HG03575 (cell line): ENCODE measurements at regions not wholly inside any gene's neighbourhood (a gene's known extent, or its start where the extent isn't known, plus 50 kb on each side); places are given as distances from the start of the nearest gene placed in this dataset.

Source experiments
- ATAC-seq: cut with Tn5 transposase; IDR thresholded peaks from one replicate; pipeline ENCODE4 v1.9.1; 2021; ENCODE audit not compliant: unreplicated experiment, insufficient number of reproducible peaks, low FRiP score; ENCODE audit errors: extremely low read depth

DNA sequence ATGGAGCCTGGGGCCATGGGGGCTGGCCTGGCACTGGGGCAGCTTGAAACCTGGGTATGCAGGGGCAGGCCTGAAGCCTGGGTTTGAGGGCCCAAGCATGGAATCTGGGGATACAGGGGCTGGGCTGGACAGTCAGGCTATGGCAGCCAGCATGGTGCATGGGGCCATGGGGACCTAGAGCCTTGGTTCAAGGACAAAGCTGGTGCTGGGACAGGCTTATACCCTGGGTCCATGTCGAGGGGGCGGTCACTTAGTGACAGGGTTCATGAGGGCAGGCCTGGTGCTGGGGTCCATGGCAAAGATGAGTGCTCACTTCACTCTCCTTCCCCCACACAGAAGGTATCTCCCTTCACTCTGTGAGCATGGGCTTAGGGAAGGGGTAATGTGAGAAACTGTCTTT, 116.2 kb downstream of the BBS10 start:
- ATAC-seq = no peak

DNA sequence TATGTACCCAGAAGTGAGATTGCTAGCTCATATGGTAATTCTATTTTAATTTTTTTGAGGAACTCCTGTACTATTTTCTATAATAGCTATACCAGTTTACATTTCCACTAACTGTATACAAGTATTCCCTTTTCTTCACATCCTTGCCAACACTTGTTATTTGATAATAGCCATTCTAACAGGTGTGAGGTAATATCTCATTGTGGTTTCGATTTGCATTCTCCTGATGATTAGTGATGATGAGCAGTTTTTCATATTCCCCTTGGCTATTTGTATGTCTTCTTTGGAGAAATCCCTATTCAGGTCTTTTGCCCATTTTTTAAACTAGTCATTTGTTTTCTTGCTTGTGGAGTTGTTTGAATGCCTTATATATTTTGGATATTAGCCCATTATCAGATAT, 121.3 kb downstream of the BBS10 start:
- no peak for ATAC-seq

DNA sequence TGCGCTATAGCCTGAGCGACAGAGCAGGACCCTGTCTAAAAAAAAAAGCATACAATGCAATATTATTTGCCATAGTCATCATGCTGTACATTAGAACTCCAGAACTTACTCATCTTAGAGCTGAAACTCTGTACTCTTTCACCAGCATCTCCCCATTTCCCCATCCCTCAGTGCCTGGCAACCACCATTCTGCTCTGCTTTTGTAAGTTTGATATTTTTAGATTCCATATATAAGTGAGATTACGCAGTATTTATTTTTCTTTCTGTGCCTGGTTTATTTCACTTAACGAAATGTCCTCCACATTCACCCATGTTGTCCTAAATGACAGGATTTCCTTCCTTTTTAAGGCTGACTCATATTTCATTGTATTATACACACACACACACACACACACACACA, 121.8 kb downstream of the BBS10 start:
- ATAC-seq = no peak

DNA sequence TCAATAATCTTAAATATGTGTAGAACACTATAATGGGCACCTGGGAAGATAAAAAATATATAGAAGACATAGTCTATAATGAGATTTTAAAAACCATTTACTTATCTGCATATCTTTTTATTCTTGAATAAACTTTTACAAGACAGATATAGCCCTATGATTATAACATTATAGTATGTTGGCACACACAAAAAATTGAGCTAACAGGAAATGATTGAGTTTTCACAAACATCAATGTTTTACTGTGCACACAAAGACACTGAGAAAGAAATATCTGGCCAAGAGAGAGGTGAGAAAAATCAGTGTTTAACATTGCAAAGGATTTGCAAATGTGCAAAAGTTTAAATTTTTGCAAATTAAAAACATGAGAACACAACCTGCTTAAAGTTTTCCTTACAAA, 124.3 kb downstream of the BBS10 start:
- no peak for ATAC-seq

DNA sequence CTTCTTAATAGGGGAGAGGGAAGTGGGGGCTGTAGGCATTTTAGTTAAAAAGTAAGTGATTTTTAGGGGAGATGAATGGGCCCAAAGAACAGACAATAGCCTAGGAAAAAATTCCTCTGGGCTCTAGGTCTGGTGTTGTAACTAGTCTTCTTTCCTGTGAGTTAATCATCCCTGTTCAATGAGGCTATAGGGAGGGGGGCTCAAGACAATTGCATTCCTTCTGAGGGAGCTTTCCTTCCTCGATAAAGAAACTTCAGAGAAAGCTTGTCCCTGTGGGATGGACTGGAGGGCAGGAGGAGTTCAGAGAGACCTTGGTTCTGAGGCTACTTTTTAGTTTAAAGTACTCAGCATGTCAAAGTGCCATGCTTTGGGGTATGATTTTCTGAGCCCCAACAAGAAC, 127.2 kb downstream of the BBS10 start:
- ATAC-seq = no peak

DNA sequence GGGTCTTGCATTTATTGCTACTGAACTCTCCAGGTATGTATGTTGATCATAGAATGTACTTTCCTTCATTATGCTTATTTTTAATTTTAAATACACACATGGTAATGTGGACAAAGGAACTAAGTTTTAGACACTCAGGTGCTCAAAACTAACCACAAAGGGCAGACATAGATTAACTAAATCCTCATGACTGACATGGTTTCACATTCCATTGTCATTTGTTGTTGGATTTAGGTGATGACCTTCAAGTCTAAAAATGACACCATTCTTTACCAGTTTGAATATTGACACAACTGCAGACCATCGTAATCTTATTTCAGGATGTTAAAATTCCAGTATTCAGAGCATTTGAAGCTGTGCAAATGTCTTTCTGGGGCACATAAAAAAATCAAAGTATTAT, 128.4 kb downstream of the BBS10 start:
- ATAC-seq = no peak

DNA sequence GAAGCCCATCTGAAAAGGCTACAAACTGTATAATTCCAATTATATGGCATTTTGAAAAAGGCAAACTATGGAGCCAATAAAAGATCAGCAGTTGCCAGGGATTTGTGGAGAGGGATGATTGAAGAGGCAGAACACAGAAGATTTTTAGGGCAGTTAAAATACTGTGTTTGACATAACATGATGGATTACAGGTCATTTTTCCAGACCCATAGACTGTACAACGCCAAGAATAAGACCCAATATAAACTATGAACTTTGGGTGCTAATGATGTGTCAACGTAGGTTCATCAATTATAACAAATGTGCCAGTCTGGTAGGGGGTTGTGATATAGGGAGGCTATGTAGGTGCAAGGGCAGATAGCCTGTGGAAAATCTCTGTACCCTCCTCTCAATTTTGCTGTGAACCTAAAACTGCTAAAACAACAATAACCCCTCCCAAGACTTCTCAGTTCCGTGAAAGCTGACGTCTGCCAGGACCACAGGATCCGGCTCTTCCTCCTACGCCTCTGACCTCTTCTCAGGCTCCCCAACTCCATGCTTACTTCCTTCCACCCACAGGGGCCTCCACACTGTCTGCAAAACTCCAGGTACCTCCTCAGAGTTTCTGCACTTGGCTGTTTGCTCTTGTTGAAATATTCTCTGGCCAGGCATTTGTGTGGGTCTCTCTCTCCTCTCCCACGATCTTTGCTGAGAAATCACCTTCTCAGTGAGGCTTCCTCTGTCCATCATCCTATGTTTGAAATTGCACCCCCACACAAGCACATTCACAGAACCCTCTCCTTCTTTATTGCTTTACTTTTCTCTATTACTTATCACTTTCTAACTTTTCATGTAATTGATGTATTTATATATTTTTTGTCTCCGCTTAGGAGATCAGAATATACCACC, 131.4 kb downstream of the BBS10 start:
- no peak for ATAC-seq

DNA sequence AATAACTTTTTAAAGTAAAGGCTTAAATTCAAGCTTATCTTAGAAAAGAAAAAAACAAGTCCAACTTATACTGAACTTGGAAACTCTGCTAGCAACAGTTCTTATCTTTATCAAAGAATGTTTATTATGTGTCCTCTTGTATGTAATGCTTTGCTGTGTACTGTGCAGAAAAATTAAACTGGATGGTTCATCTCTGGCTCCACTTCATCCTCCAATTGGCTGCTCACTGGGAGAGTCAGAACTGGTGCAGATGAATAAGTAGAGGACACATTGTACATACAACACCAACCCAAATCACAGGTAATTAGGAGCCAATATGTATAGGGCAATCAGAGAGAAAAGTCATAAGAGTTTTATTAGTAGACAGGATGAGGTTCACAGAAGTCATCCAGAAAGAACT, 123.6 kb upstream of the NAP1L1 start:
- no peak for ATAC-seq

DNA sequence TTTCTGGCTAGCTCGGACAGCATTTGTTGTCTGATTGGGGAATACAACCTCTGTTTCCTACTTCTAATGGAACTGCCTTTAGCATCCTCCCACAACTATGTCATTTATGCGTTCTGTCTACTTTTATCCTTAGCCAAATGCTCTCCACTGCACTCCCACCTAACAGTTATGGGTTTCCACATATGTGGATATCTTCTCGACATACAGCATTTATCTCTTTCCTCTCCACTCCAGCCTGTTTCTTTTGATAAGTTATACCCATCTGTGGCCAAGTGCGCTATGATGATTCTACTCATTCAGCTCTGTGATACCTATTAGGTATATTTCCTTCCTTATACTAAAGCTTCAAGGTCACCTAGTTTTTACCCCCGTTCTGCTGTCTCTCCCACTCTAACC, 122.2 kb upstream of the NAP1L1 start:
- ATAC-seq = no peak

DNA sequence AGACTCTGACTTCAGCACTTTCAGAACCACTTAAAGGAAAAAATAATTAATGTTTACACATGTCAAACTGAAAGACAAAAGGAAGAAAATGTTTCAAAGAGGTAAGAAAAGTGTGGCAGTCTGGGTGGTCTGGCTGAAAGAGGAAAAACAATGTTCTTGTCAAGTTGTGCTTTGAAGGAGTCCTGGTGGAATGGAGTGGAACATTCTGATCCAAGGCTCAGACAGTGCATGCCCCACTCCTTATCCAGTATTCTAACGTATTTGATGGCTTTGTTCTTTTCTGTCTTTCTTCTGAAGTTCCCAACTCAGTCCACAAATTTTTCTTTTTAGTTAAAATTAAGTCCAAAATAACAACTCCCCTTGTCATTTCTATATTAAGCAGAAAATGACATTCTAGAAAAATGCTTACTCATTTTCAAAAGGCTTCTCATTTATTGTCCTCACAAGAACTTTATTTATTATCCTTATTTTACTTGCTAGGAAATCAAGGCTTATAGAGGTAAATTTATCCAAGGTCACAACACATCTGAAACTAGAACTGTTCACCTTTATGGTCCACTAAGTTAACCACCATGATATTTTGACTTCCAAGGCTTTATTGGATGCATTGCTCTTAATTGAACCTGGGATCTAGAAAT, 121.7 kb upstream of the NAP1L1 start:
- ATAC-seq = no peak

DNA sequence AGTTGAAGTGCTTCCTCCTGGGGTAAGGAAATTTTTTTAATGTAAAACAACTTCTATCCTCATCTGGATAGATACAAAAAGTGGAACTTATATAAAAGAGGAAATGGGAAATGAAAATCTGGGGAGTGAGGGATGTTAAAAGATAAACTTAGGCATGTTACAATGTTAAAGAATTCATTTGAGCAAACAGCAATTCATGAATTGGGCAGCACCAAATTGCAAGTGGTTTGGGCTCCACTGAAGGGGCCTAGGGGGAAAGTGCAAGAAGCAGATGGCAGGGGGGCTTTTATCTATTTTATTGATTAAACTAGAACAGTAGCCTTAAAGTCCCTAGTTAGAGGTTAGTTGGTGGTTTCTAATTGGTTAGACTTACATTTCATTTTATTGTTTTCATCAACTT, 118.1 kb upstream of the NAP1L1 start:
- ATAC-seq = no peak

DNA sequence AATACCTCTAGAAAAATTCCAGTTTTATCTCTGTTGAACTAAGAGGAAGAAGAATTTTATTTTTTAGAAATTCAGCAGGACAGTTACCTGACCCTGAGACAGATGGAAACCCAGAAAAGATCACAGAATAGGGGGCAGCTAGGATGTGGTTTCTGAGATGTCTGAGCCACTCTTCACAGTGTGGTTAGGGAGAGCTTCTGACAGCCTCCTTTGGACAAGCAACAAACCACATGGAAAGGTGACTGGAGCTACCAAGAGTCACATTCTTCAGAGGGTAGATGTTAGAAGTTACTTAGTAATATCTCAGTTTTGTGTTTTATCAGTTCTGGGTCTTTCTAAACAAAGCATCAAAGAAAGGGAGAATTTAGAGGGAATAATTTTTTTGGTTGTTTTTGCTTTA, 117.3 kb upstream of the NAP1L1 start:
- no peak for ATAC-seq

DNA sequence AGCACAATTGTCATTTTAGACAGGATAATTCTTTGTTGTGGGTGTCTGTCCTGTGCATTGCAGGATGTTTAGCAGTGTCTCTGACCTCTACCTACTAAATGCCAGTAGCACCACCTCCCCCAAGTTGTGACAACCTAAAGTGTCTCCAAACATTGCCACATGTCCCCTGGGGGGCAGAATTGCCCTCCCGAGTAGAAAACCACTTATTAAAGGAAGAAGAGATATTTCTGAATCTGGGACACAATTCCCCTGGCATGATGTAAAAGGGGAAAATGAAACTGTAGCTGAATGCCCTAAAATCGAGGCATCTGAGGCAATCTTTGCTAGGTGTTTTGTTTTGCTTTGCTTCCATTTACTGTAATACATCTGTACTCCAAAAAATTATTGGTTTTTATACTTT, 116.8 kb upstream of the NAP1L1 start:
- no peak for ATAC-seq

DNA sequence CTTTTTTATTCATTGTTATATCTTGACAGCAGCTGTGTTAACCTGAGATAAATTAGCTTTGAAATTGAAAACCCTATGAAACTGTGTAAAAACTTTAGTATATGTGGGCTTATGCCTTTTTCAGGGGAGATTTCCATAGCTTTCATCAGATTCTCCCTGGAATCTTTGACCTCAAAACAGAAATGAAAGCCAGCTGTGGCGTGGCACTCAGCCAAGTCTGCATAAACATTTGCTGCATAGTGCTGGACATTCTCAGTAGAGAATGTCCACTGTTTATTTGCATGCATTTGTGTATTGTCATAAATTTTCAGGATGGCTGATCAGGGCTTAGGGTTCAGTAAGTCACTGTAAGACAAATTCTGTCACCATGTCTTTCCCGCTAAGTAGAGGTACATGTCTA, 115.3 kb upstream of the NAP1L1 start:
- ATAC-seq = no peak

DNA sequence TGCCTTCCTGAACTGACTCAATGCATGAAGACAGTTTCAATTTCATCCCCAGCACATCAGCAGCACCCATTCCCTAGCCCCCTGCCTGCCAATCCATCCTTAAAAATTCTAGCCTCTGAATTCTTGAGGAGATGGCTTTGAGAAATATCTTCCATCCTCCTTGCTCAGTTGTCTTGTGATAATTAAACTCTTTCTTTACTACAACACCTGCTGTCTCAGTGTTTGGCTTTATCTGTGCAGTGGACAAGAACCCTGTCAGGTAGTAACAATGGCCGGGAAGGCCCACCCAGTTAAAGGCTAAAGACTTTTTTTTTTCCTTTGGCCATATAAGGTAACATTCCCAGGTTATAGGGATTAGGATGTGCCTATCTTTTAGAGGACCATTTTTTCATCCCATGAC, 114.4 kb upstream of the NAP1L1 start:
- ATAC-seq = no peak

DNA sequence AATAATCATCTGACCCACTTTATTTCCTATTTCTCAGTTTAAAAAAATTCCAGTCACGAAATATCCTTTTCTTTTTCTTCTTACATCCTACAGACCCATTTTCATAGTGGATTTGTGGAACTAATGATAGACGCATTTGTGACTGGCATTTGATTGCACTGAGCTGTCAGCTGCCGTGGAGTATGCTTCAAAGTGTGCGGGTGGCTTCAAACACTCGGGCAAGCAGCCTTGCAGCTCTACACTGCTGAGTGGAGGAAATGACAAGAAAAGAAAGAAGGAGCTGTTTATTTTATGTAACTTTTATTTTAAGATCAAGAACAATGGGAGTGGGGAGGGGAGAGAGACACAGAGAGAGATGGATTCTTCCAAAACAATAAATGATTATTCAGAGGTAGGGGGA, 112.8 kb upstream of the NAP1L1 start:
- ATAC-seq = no peak

DNA sequence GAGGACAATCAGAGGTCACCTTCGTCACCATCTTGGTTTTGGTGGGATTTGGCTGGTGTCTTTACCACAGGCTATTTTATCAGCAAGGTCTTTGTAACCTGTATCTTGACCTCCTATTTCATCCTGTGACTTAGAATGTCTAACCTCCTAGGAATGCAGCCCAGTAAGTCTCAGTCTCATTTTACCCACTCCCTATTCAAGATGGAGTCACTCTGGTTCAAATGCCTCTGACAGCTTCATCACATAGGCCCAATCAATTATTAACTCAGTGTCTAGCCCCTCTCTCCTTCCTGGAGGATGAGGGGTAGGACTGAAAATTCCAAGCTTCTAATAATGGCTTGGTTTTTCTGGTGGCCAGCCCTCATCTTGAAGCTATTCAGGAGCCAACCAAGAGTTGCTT, 111.4 kb upstream of the NAP1L1 start:
- ATAC-seq = no peak

DNA sequence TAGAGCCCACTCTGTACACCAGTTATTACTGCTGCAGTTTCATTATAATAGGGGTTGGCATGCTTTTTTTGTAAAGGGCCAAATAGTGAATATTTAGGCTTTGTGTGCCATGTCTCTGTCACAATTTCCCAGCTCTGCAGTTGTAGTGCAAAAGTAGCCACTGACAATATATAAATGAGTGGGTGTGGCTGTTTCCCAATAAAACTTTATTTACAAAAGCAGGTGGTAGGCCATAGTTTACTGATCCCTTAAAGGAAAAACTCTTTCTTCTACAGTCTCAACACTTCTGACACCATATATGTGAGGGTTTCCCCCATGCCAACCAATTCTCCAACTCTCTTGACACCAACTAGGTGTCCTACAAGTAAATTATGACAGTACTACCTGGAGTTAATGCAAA, 110.2 kb upstream of the NAP1L1 start:
- ATAC-seq = no peak

DNA sequence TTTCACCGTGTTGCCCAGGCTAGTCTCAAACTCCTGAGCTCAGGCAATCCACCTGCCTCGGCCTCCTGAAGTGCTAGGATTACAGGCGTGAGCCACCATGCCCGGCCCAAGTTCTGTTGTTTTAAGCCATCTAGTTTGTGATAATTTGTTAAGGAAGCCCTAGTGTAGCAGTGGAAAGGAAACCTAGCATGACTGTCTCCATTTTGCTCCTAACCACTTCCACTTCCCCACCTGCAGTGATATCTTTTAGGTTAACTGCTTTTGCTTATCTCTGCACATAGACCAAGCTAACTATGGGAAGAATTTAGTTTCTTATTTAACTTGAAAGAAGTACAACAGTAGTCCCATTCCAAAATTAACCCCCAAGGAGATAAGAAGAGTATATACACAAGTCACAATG, 109.5 kb upstream of the NAP1L1 start:
- ATAC-seq = no peak

DNA sequence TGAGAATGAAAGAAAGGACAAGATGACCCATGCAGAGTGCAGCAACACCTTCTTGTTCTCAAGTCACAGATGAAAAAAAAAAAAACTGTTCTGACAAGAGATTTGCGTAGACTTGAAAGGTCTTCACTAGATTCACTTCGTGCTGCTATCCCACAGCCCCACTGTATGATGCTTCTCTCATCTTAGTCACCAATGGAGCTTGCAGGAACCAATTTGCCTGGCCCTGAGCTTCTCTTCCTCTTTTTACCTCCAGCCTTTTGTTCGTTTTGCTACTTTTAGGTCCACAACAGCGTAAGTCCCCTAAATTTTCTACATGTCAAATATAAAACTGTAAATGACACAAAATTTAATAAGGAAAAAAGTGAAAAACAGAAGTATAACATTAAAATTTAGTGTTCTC, 107.9 kb upstream of the NAP1L1 start:
- no peak for ATAC-seq

DNA sequence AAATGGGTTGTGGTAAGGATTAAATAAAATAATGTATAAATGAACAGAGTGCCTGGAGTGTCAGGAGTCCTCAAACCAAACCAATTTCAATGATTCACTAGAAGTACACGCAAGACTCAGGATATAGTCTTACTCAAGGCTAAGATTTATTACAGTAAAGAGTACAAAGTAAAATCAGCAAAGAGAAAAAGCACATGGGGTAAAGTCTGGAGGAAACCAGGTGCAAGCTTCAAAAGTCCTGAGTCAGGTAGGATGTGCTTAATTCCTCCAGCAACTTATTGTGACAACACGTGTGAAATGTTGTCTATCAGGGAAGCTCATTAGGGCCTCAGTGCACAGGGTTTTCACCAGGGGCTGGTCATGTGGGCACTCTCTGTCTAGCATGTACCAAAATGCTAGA, 105.8 kb upstream of the NAP1L1 start:
- no peak for ATAC-seq
